ENCODE measurements at regions not wholly inside any gene's neighbourhood (a gene's known extent, or its start where the extent isn't known, plus 50 kb on each side); places are given as distances from the start of the nearest gene placed in this dataset.

GRCh38 chr7:114021135-114021534, 102.3 kb upstream of the PPP1R3A start:
- no peak for TF ChIP-seq POLR2A (IDR thresholded peaks at IDR 0.05)
- TF ChIP-seq CTCF (IDR thresholded peaks at IDR 0.05) = no peak
